Ovary (tissue), 7 donors: ENCODE measurements at regions not wholly inside any gene's neighbourhood (a gene's known extent, or its start where the extent isn't known, plus 50 kb on each side); places are given as distances from the start of the nearest gene placed in this dataset.

Source experiments
- DNase-seq, 5 donors: peaks; one replicate each; pipeline ENCODE4 v3.0.0-alpha.2; 2019 to 2020
- H3K27ac ChIP-seq, 2 donors: fragments of 200-600 bp; one replicate each; pipeline versions ENCODE4 v1.5.1 to v1.8.0; 2019 to 2022
- H3K27me3 ChIP-seq: fragments of 200-600 bp; one replicate; pipeline ENCODE4 v1.8.0; 2022
- H3K36me3 ChIP-seq: fragments of 200-600 bp; sonication (generic); one replicate; pipeline ENCODE4 v1.5.1; 2019
- H3K4me1 ChIP-seq: one replicate; pipeline ENCODE4 v1.8.1; 2013; ENCODE audit warnings: mild to moderate bottlenecking, moderate library complexity; ENCODE audit not compliant: insufficient read depth
- H3K4me3 ChIP-seq: fragments of 200-600 bp; sonication (generic); one replicate; pipeline ENCODE4 v1.5.1; 2017
- H3K9me3 ChIP-seq, 2 donors: fragments of 200-600 bp in 1 of 2; sonication (generic) in 1 of 2; one replicate each; pipeline versions ENCODE4 v1.5.1 to v1.8.1; 2013 to 2019; ENCODE audit warnings: mild to moderate bottlenecking in 1 of 2, moderate library complexity in 1 of 2
- EP300 ChIP-seq: sonication (generic); formaldehyde crosslinking; IDR thresholded peaks from one replicate; pipeline ENCODE4 v1.6.1; 2017; ENCODE audit warnings: antibody characterized with exemption
- POLR2A ChIP-seq: fragments of 450-650 bp; IDR thresholded peaks from one replicate; pipeline ENCODE4 v1.6.1; 2017; ENCODE audit warnings: antibody characterized with exemption, mild to moderate bottlenecking, moderate library complexity
- WGBS, 3 donors: extraction: QIAGEN DNeasy Blood & Tissue Kit in 1 of 3; methylation state at CpG; one replicate each; pipeline versions ENCODE4 v1.1.5 to v1.1.7; 2013 to 2017; 5-methylcytosine and 5-hydroxymethylcytosine counted together
- intact Hi-C, 4 donors: fragments of 100-400 bp; cut with DNase I; formaldehyde crosslinking; loops; one replicate each; pipeline versions ENCODE4 v1.11.0 to v1.15.1; 2022 to 2023
- TF ChIP-seq, protein P1 (sequence below), 3 donors: fragments of 450-650 bp in 2 of 3; fragments of 200-600 bp in 1 of 3; IDR thresholded peaks; one replicate each; pipeline versions ENCODE4 v1.5.1 to v1.8.0; 2016 to 2022; ENCODE audit warnings: antibody characterized with exemption in 3 of 3, mild to moderate bottlenecking in 1 of 3
- donor health status: DM: no; HTN: no; CAD: no; lungs with moderate emphysema.
- donor health status: DM: no; HTN: no; CAD: no.
- donor health status: Bipolar disorder and iron deficiency.
- donor health status: DM: no; HTN: no; CAD: no.
- donor health status: DM: yes; HTN: yes; CAD: no.

DNA sequence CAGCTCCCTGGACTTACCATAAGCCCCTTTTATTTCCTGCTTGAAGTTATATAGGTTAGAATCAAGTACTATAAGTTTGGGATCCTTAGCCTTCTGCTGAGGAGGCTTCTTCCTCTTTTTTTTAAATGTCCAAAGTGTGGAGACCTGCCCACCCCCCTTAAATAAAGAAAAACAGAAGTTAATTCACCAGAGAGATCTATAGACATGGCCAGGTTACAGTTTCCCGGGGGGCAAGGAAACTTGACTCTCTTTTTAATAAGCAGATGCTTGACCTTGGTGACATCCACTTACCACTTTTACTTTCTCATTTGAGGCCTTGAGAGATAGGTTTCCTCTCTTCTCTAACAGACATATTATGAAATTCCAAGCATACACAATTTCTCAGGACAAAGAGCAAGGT lies 88.3 kb downstream of the BMP2 start:
- Histone ChIP-seq H3K4me3 (no peak overlapping the region), H3K4me1 (no peaks in the 10 kb centered on the region), H3K36me3 (no peaks in the 10 kb centered on the region), H3K27ac (no peak overlapping the region), H3K27me3 (no peaks in the 10 kb centered on the region), H3K9me3 (no peaks in the 10 kb centered on the region)
- 63 to 65% (median 65%) methylated on average over 1 of the region's 1 CpG for WGBS, 3 donors
- intact Hi-C loops: no loop called here
- no peak for TF ChIP-seq EP300
- TF ChIP-seq, protein P1, sequence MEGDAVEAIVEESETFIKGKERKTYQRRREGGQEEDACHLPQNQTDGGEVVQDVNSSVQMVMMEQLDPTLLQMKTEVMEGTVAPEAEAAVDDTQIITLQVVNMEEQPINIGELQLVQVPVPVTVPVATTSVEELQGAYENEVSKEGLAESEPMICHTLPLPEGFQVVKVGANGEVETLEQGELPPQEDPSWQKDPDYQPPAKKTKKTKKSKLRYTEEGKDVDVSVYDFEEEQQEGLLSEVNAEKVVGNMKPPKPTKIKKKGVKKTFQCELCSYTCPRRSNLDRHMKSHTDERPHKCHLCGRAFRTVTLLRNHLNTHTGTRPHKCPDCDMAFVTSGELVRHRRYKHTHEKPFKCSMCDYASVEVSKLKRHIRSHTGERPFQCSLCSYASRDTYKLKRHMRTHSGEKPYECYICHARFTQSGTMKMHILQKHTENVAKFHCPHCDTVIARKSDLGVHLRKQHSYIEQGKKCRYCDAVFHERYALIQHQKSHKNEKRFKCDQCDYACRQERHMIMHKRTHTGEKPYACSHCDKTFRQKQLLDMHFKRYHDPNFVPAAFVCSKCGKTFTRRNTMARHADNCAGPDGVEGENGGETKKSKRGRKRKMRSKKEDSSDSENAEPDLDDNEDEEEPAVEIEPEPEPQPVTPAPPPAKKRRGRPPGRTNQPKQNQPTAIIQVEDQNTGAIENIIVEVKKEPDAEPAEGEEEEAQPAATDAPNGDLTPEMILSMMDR (IDR thresholded peaks at IDR 0.05): no peak
- no peak for TF ChIP-seq POLR2A
- DNase-seq: no peak

DNA sequence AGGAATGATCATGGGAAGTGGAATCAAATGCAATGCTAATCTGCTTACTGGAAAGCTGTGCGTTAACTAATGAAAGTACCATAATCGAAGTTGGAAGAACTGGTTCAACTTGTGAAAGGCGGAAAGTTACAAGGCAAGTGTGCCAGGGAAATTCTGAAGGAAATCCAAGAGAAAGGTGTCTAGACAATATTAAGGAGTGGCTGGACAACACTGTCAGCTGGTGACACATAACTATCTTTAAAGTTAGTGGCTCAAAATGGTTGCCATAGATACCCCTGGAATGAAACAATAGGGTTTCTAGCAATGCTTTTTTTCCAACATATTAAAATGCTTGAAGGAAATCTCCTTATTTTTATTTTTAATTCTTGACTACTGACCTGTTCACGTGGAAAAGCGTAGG lies 90.4 kb downstream of the BMP2 start:
- TF ChIP-seq EP300 (no peak), POLR2A (no peak)
- TF ChIP-seq, protein P1 (IDR thresholded peaks at IDR 0.05): no peak
- 94 to 97% (median 95%) methylated on average over 5 of the region's 5 CpGs for WGBS, 3 donors
- H3K4me1 ChIP-seq: no peaks in the 10 kb centered on the region
- H3K27ac ChIP-seq: no peak overlapping the region
- intact Hi-C loops: no loop called here
- H3K4me3 ChIP-seq: no peak overlapping the region
- no peak for DNase-seq
- no peaks in the 10 kb centered on the region for H3K27me3 ChIP-seq
- H3K36me3 ChIP-seq: no peaks in the 10 kb centered on the region
- no peaks in the 10 kb centered on the region for H3K9me3 ChIP-seq

DNA sequence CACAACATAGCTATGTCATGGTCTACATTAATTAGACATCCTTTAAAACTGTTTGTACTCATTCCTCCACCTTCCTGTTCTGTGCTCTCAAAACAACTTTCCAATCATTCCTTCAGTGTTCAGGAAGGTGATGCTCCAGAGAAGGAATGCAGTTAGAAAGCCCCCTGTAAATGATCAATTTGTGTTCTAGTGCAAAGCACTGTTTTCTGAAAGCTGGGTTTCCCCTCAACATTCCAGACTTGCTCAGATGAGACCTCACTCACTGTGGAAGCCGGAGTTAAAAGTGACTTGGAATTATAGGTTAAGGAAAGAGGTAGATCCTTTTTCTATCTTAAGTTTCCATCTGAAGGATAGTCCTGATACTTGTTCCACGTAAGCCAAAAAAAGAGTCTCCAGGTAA lies 95.9 kb downstream of the BMP2 start:
- Histone ChIP-seq H3K27me3 (no peaks in the 10 kb centered on the region), H3K4me3 (no peak overlapping the region), H3K27ac (no peak overlapping the region), H3K36me3 (no peaks in the 10 kb centered on the region), H3K4me1 (peaks cover 10% of the 10 kb centered on the region), H3K9me3 (no peaks in the 10 kb centered on the region)
- no peak for TF ChIP-seq POLR2A
- TF ChIP-seq, protein P1 (IDR thresholded peaks at IDR 0.05): no peak
- TF ChIP-seq EP300: no peak
- intact Hi-C loops: no loop called here
- DNase-seq: no peak
- 83 to 86% (median 85%) methylated on average over 2 of the region's 2 CpGs for WGBS, 3 donors

DNA sequence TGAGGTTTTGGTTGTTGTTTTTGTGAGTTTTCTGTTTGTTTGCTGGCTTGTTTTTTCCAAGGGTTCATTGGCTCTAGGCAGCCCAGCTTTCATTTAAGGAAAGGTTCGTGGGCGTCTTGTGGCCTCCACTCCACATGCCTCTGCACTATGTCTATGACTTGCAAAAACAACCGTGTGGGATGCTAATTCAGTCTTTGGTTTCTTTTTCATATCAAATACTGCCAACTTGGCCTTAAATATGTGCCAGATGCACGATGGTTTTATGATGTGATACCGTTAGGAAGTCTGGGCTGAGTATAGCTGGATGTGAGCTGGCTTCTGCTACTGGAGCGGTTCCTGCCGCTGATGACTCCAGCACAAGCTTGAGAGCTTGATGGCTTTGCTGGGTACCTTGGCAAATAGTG lies 96.3 kb downstream of the BMP2 start:
- WGBS, 3 donors: 46 to 48% (median 47%) methylated on average over 7 of the region's 7 CpGs
- TF ChIP-seq POLR2A: no peak
- TF ChIP-seq EP300: no peak
- TF ChIP-seq, protein P1 (IDR thresholded peaks at IDR 0.05): no peak
- DNase-seq: no peak
- Histone ChIP-seq H3K9me3 (no peaks in the 10 kb centered on the region), H3K36me3 (no peaks in the 10 kb centered on the region), H3K4me1 (peaks cover 10% of the 10 kb centered on the region), H3K27ac (no peak overlapping the region), H3K27me3 (no peaks in the 10 kb centered on the region), H3K4me3 (no peak overlapping the region)
- intact Hi-C loops: no loop called here

DNA sequence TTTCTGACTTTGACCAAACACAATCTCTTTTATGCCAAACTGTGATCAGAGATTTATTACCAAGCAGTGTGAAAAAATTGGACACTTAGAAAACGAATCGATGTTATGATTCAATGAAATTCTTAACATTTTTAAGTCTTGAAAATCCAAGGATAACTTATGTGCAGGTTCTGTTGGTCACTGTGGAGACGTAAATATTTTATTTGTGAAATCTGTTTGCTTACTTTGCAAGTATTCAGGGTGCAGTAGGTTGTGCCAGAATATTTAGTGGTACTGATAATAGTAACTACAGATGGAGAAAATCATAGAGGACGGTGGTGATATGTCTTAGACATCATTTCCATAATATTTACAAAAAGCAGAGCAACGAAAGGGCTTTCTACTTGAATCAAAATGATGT lies 97.3 kb downstream of the BMP2 start:
- TF ChIP-seq EP300 (no peak), POLR2A (no peak)
- TF ChIP-seq, protein P1 (IDR thresholded peaks at IDR 0.05): no peak
- no peaks in the 10 kb centered on the region for H3K9me3 ChIP-seq
- H3K4me3 ChIP-seq: no peak overlapping the region
- intact Hi-C loops: no loop called here
- H3K4me1 ChIP-seq: peaks cover 10% of the 10 kb centered on the region
- 2 to 10% (median 3%) methylated on average over 5 of the region's 5 CpGs for WGBS, 3 donors
- DNase-seq: no peak
- H3K27me3 ChIP-seq: no peaks in the 10 kb centered on the region
- no peaks in the 10 kb centered on the region for H3K36me3 ChIP-seq
- no peak overlapping the region for H3K27ac ChIP-seq
